ENCODE measurements at regions not wholly inside any gene's neighbourhood (a gene's known extent, or its start where the extent isn't known, plus 50 kb on each side); places are given as distances from the start of the nearest gene placed in this dataset.

DNA sequence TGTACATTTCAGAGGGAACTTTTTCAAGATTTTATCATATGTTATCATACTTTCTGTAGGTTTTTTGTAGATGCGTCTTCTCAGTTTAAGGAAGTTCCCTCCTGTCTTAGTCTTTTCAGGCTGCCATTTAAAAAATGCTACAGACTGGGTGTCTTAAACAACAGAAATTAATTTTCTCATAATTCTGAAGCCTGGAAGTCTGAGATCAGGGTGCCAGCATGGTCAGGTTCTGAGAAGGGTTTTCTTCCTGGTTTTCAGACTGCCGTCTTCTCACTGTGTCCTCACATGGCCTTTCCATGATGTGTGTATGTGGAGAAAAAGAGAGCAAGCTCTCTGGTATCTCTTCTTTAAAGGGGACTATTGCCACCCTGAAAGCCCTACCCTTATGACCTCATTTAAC is 189.9 kb upstream of the SOX2 start:
- Mint-ChIP-seq H3K4me3 (no peak overlapping the region), H3K4me1 (no peaks in the 10 kb centered on the region), H3K27me3 (ENCODE audit: low read depth, poor library complexity) (peaks cover under 1% of the 10 kb centered on the region), H3K27ac (no peak overlapping the region), H3K9me3 (peaks cover 42% of the 10 kb centered on the region), H3K36me3 (ENCODE audit: low read depth) (peaks cover 12% of the 10 kb centered on the region)
- DNase-seq = no peak
- TF ChIP-seq, protein P1, sequence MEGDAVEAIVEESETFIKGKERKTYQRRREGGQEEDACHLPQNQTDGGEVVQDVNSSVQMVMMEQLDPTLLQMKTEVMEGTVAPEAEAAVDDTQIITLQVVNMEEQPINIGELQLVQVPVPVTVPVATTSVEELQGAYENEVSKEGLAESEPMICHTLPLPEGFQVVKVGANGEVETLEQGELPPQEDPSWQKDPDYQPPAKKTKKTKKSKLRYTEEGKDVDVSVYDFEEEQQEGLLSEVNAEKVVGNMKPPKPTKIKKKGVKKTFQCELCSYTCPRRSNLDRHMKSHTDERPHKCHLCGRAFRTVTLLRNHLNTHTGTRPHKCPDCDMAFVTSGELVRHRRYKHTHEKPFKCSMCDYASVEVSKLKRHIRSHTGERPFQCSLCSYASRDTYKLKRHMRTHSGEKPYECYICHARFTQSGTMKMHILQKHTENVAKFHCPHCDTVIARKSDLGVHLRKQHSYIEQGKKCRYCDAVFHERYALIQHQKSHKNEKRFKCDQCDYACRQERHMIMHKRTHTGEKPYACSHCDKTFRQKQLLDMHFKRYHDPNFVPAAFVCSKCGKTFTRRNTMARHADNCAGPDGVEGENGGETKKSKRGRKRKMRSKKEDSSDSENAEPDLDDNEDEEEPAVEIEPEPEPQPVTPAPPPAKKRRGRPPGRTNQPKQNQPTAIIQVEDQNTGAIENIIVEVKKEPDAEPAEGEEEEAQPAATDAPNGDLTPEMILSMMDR (IDR thresholded peaks at IDR 0.05) = no peak

DNA sequence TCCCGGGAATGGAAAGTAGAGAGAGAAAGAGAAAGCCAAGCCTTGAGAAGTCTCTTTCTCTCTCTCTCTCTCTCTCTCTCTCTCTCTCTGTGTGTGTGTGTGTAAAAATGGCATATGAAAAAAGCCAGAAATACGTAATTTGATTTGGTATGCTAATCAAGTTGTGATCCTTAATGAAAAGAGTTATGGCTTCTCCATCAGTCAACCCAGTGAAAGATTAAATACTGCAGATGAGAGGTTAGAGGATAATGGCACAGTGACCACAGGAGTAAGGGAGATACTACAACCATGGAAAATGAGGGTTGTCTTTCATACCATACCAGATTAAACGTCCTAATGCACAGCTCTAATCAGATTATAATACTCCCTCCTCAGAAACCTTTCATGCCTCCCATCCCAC is 193.5 kb upstream of the SOX2 start:
- Mint-ChIP-seq H3K4me1 (no peaks in the 10 kb centered on the region), H3K36me3 (ENCODE audit: low read depth) (peaks cover 2% of the 10 kb centered on the region), H3K27me3 (ENCODE audit: low read depth, poor library complexity) (no peaks in the 10 kb centered on the region), H3K27ac (no peak overlapping the region), H3K9me3 (peaks cover 16% of the 10 kb centered on the region), H3K4me3 (no peak overlapping the region)
- TF ChIP-seq, protein P1 (IDR thresholded peaks at IDR 0.05) = no peak
- DNase-seq = no peak

DNA sequence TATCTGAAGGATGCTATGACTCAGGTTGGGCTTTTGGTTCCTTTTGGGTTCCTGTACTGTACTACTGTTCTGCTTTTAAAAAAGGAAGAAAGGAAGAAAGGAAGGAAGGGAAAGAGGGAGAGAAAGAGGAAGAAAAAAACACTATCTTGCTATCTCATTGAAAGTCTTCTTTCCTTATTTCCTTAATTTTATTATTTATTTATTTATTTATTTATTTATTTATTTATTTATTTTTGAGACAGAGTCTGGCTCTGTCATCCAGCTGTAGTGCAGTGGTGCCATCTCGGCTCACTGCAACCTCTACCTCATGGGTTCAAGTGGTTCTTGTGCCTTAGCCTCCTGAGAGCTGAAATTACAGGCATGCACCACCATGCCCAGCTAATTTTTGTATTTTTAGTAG is 198.9 kb upstream of the SOX2 start:
- H3K4me3 Mint-ChIP-seq = no peak overlapping the region
- H3K27me3 Mint-ChIP-seq (ENCODE audit: low read depth, poor library complexity) = no peaks in the 10 kb centered on the region
- no peak overlapping the region for H3K27ac Mint-ChIP-seq
- DNase-seq = no peak
- peaks cover 14% of the 10 kb centered on the region for H3K36me3 Mint-ChIP-seq (ENCODE audit: low read depth)
- H3K9me3 Mint-ChIP-seq = peaks cover 39% of the 10 kb centered on the region
- no peaks in the 10 kb centered on the region for H3K4me1 Mint-ChIP-seq
- TF ChIP-seq, protein P1 (IDR thresholded peaks at IDR 0.05) = no peak

DNA sequence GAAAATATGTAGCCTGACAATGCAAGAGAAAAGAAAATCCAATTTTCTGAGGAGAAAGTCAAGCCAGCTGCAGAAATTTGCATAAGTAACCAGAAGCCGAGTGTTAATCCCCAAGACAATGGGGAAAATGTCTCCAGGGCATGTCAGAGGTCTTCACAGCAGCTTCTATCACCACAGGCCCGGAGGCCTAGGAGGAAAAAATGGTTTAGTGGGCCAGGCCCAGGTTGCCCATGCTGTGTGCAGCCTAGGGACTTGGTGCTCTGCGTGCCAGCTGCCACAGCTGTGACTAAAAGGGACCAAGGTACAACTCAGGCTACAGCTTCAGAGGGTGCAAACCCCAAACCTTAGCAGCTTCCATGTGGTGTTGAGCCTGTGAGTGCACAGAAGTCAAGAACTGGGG is 201.2 kb upstream of the SOX2 start:
- Mint-ChIP-seq H3K27me3 (ENCODE audit: low read depth, poor library complexity) (no peaks in the 10 kb centered on the region), H3K36me3 (ENCODE audit: low read depth) (peaks cover 14% of the 10 kb centered on the region), H3K4me3 (no peak overlapping the region), H3K27ac (no peak overlapping the region), H3K9me3 (peaks cover 39% of the 10 kb centered on the region), H3K4me1 (no peaks in the 10 kb centered on the region)
- no peak for DNase-seq
- TF ChIP-seq, protein P1 (IDR thresholded peaks at IDR 0.05) = no peak

DNA sequence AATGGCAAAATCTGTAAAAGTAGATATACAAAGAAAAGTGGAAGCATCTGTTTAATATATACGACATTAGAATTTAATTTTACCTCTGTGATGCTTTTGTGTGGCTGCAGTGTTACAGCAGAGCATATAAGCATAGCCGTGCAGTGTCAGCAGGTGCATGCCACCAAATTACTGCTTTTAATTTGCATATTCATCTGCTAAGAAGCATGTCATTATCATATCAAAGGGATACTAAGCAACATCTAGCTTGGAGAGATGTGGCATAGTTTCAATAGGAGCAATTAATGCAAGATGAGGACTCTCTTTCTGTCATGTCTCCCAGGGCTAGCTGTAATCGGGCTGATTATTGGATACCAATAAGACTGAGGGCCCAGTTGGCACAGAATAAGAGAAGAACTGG is 214.4 kb upstream of the SOX2 start:
- no peaks in the 10 kb centered on the region for H3K27me3 Mint-ChIP-seq (ENCODE audit: low read depth, poor library complexity)
- TF ChIP-seq, protein P1 (IDR thresholded peaks at IDR 0.05) = no peak
- no peak overlapping the region for H3K4me3 Mint-ChIP-seq
- no peaks in the 10 kb centered on the region for H3K36me3 Mint-ChIP-seq (ENCODE audit: low read depth)
- H3K9me3 Mint-ChIP-seq = no peaks in the 10 kb centered on the region
- no peak for DNase-seq
- H3K4me1 Mint-ChIP-seq = no peaks in the 10 kb centered on the region
- H3K27ac Mint-ChIP-seq = no peak overlapping the region

DNA sequence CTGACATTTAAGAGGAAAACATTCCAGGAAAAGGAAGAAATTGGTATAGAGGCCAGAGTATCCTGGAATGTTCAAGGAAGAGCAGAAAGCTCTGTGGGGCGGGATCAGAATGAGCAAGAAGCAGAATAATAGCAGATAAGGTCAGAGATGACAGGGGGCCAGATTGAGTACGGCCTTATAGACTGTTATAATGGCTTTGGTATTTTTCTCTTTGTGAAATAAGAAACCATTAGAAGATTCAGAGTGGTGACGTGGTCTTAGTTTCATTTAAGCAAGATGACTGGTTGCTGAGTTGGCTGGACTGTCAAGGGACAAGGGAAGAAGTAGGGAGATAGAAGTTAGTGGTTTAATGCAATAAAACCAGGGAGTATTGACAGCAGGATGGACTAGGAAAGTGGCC is 218.3 kb upstream of the SOX2 start:
- no peaks in the 10 kb centered on the region for H3K4me1 Mint-ChIP-seq
- H3K36me3 Mint-ChIP-seq (ENCODE audit: low read depth) = no peaks in the 10 kb centered on the region
- TF ChIP-seq, protein P1 (IDR thresholded peaks at IDR 0.05) = no peak
- no peaks in the 10 kb centered on the region for H3K9me3 Mint-ChIP-seq
- H3K27me3 Mint-ChIP-seq (ENCODE audit: low read depth, poor library complexity) = no peaks in the 10 kb centered on the region
- no peak overlapping the region for H3K4me3 Mint-ChIP-seq
- no peak overlapping the region for H3K27ac Mint-ChIP-seq
- no peak for DNase-seq
